HG02610 (cell line): ENCODE measurements at regions not wholly inside any gene's neighbourhood (a gene's known extent, or its start where the extent isn't known, plus 50 kb on each side); places are given as distances from the start of the nearest gene placed in this dataset.

Experiments
- ATAC-seq: cut with Tn5 transposase; IDR thresholded peaks from one replicate; pipeline ENCODE4 v1.9.1; 2021; ENCODE audit warnings: mild to moderate bottlenecking, moderate library complexity; ENCODE audit not compliant: unreplicated experiment

GRCh38 chr13:106183410-106184065 lies 351.9 kb downstream of the EFNB2 start:
- ATAC-seq, result no peak

GRCh38 chr13:106182404-106182803 lies 353.1 kb downstream of the EFNB2 start:
- ATAC-seq, result no peak

GRCh38 chr13:106178816-106179215 lies 356.6 kb downstream of the EFNB2 start:
- no peak for ATAC-seq

- no peak for ATAC-seq
Measured at GRCh38 chr13:106177146-106177545, 358.3 kb downstream of the EFNB2 start.

GRCh38 chr13:106176117-106176516 lies 359.3 kb downstream of the EFNB2 start:
- no peak for ATAC-seq

- no peak for ATAC-seq
Measured at GRCh38 chr13:106173891-106174610, 361.4 kb downstream of the EFNB2 start.

GRCh38 chr13:106173346-106173745 lies 362.1 kb downstream of the EFNB2 start:
- no peak for ATAC-seq

GRCh38 chr13:106172176-106172905 lies 363.1 kb downstream of the EFNB2 start:
- ATAC-seq, result no peak

- ATAC-seq, result no peak
Measured at GRCh38 chr13:106163426-106163825, 372.0 kb downstream of the EFNB2 start.

- no peak for ATAC-seq
Measured at GRCh38 chr13:106161146-106161545, 374.3 kb downstream of the EFNB2 start.

GRCh38 chr13:106159295-106160195 lies 375.9 kb downstream of the EFNB2 start:
- no peak for ATAC-seq

- ATAC-seq, result no peak
Measured at GRCh38 chr13:106156468-106156867, 379.0 kb downstream of the EFNB2 start.

- ATAC-seq, result no peak
Measured at GRCh38 chr13:106155411-106155810, 380.1 kb downstream of the EFNB2 start.

- no peak for ATAC-seq
Measured at GRCh38 chr13:106153876-106154275, 381.6 kb downstream of the EFNB2 start.

GRCh38 chr13:106153041-106153440 lies 382.4 kb downstream of the EFNB2 start:
- no peak for ATAC-seq

GRCh38 chr13:106152047-106152446 lies 383.4 kb downstream of the EFNB2 start:
- no peak for ATAC-seq

GRCh38 chr13:106151056-106151699 lies 384.3 kb downstream of the EFNB2 start:
- ATAC-seq, result no peak

- no peak for ATAC-seq
Measured at GRCh38 chr13:106145997-106146864, 389.2 kb downstream of the EFNB2 start.

- ATAC-seq, result no peak
Measured at GRCh38 chr13:106145070-106145469, 390.4 kb downstream of the EFNB2 start.
